WI38 (cell line): ENCODE measurements at regions not wholly inside any gene's neighbourhood (a gene's known extent, or its start where the extent isn't known, plus 50 kb on each side); places are given as distances from the start of the nearest gene placed in this dataset.

Experiments used
- H3K4me3 ChIP-seq: 2 replicates; pipeline ENCODE4 v1.5.1; 2011; ENCODE audit warnings: low read depth, mild to moderate bottlenecking, control low read depth, low read length
- TF ChIP-seq, protein P1 (sequence below): IDR thresholded peaks from 2 replicates; pipeline ENCODE4 v1.5.1; 2012; ENCODE audit warnings: low read depth, mild to moderate bottlenecking, control low read depth, low read length

GRCh38 chr11:11074686-11075335 lies 217.0 kb upstream of the ZBED5 start:
- no peak overlapping the region for H3K4me3 ChIP-seq
- TF ChIP-seq, protein P1, sequence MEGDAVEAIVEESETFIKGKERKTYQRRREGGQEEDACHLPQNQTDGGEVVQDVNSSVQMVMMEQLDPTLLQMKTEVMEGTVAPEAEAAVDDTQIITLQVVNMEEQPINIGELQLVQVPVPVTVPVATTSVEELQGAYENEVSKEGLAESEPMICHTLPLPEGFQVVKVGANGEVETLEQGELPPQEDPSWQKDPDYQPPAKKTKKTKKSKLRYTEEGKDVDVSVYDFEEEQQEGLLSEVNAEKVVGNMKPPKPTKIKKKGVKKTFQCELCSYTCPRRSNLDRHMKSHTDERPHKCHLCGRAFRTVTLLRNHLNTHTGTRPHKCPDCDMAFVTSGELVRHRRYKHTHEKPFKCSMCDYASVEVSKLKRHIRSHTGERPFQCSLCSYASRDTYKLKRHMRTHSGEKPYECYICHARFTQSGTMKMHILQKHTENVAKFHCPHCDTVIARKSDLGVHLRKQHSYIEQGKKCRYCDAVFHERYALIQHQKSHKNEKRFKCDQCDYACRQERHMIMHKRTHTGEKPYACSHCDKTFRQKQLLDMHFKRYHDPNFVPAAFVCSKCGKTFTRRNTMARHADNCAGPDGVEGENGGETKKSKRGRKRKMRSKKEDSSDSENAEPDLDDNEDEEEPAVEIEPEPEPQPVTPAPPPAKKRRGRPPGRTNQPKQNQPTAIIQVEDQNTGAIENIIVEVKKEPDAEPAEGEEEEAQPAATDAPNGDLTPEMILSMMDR: no peak

GRCh38 chr11:11073996-11074395 lies 216.1 kb upstream of the ZBED5 start:
- TF ChIP-seq, protein P1: no peak
- H3K4me3 ChIP-seq: no peak overlapping the region

DNA sequence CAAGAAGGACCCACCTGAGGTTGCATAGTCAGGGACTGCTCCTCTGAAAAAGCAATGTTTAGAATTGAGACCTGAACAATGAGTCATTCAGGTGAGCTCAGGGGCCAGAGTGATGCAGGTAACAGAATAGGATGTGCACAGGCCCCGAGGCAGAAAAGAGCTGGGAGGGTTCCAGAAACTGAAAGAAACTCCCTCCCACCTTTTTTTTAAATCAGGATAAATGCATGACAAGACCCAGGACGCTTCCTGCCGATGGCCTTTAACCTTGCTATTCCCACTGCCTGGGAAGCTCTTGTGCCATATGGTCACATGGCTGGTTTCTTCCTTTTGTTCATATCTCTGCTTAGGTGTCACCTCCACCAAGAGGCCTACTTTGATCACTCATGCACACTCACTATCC lies 214.2 kb upstream of the ZBED5 start:
- TF ChIP-seq, protein P1: no peak
- H3K4me3 ChIP-seq: no peak overlapping the region

DNA sequence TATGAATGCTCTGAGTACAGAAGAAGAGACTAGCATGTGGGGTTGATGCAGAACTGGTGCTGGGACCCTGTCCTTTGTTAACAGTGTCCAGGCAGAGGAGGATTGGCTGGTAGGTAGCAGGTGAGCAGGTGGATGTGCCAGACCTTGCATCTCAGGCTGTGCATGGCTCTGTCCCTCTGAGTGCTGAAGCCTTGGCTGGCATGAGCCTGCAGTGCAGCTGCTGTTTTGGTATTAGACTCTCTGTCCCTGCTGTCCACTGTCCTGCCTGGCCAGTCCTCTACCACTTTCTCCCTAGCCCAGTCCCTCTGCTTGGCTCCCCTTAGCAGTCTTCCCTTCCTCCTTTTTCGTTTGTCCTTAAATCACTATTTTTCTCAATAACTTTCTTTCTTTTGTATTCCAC lies 213.6 kb upstream of the ZBED5 start:
- H3K4me3 ChIP-seq: no peak overlapping the region
- TF ChIP-seq, protein P1: no peak

DNA sequence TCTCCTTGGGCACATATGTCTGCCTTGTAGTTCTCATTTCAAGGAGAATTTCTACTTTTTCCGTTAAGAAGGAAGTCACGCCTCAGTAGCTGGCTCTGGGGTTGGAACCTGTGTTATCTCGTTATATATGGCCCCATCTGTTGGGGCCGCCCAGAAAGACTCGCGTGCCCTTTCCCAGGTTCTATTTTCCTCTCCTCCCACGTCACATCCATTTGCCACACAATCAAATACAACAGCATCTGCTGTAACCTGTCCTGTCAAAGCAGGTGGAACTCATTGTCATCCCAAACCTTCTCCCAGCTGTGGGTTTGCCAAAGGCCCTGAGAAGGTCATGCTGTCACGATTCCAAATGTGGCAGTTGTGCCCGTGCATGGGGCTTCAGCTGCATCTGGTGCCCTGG lies 213.1 kb upstream of the ZBED5 start:
- TF ChIP-seq, protein P1: no peak
- H3K4me3 ChIP-seq: no peak overlapping the region

- H3K4me3 ChIP-seq: no peak overlapping the region
- TF ChIP-seq, protein P1: no peak
These were observed 212.3 kb upstream of the ZBED5 start for GRCh38 chr11:11069841-11070835.

DNA sequence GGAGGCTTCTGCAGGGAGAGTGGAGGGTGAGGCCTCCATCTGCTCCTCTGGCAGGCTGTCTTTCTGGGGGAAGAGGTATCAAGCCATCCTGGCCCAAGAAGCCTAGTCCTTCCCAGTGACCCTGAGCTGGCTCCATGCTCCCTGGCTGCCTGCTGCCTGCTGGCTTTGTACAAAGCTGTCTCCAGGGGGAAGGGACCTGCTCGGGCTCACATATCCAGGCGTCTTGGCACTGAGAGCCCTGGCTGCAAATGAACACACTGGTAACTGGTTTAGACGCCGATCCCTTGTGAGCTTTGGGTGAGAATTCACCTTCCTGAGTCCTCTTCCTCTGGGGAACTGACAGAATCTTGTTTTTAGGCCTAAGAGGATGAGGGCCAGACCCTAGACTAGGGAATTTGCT lies 210.3 kb upstream of the ZBED5 start:
- H3K4me3 ChIP-seq: no peak overlapping the region
- TF ChIP-seq, protein P1: no peak
